ENCODE measurements at regions not wholly inside any gene's neighbourhood (a gene's known extent, or its start where the extent isn't known, plus 50 kb on each side); places are given as distances from the start of the nearest gene placed in this dataset.

GRCh38 chr10:123402021-123402420 is 247.8 kb downstream of the BUB3 start:
- no peak for DNase-seq
- no peaks in the 10 kb centered on the region for H3K36me3 Mint-ChIP-seq (ENCODE audit: low read depth)
- ATAC-seq = no peak
- H3K4me3 Mint-ChIP-seq = no peak overlapping the region
- H3K9me3 Mint-ChIP-seq (ENCODE audit: insufficient read depth) = peaks cover 6% of the 10 kb centered on the region
- peaks cover under 1% of the 10 kb centered on the region for H3K27me3 Mint-ChIP-seq (ENCODE audit: low read depth)
- H3K27ac Mint-ChIP-seq = no peak overlapping the region
- H3K4me1 Mint-ChIP-seq (ENCODE audit: low read depth) = no peaks in the 10 kb centered on the region
- ChIA-PET CTCF (no interaction called here), POLR2A (no interaction called here)

DNA sequence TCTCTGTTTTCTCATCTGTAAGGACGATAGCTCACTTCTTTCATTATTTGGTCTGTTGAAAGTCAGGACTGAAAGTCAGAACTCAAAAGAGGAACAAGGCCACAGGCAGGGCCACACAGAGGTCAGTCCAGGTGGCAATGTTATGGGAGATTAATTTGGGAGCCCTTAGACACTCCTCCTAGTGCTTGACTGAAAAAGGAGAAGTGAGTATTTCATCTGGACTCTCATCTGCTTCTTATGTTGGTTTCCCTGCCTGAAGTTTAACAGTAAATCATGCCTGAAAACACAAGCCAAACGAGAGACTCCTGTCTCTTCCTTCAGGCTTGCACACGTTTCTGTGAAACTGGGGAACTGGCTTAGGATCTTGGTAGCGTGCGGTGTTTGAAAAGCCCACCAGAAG is 248.5 kb downstream of the BUB3 start:
- H3K36me3 Mint-ChIP-seq (ENCODE audit: low read depth) = no peaks in the 10 kb centered on the region
- no peak overlapping the region for H3K4me3 Mint-ChIP-seq
- ChIA-PET CTCF (no interaction called here), POLR2A (no interaction called here)
- H3K4me1 Mint-ChIP-seq (ENCODE audit: low read depth) = no peaks in the 10 kb centered on the region
- H3K27ac Mint-ChIP-seq = no peak overlapping the region
- DNase-seq (no peak), ATAC-seq (no peak)
- H3K9me3 Mint-ChIP-seq (ENCODE audit: insufficient read depth) = peaks cover 6% of the 10 kb centered on the region
- peaks cover 2% of the 10 kb centered on the region for H3K27me3 Mint-ChIP-seq (ENCODE audit: low read depth)

GRCh38 chr10:123404357-123404756 is 250.2 kb downstream of the BUB3 start:
- ChIA-PET POLR2A (no interaction called here), CTCF (no interaction called here)
- ATAC-seq = no peak
- no peak overlapping the region for H3K4me3 Mint-ChIP-seq
- no peaks in the 10 kb centered on the region for H3K4me1 Mint-ChIP-seq (ENCODE audit: low read depth)
- no peaks in the 10 kb centered on the region for H3K36me3 Mint-ChIP-seq (ENCODE audit: low read depth)
- peaks cover 2% of the 10 kb centered on the region for H3K27me3 Mint-ChIP-seq (ENCODE audit: low read depth)
- H3K9me3 Mint-ChIP-seq (ENCODE audit: insufficient read depth) = peaks cover 6% of the 10 kb centered on the region
- no peak for DNase-seq
- no peak overlapping the region for H3K27ac Mint-ChIP-seq

GRCh38 chr10:123408660-123409059 is 254.5 kb downstream of the BUB3 start:
- Mint-ChIP-seq H3K27ac (no peak overlapping the region), H3K4me3 (no peak overlapping the region), H3K4me1 (ENCODE audit: low read depth) (no peaks in the 10 kb centered on the region), H3K36me3 (ENCODE audit: low read depth) (no peaks in the 10 kb centered on the region), H3K27me3 (ENCODE audit: low read depth) (peaks cover 2% of the 10 kb centered on the region), H3K9me3 (ENCODE audit: insufficient read depth) (peaks cover 6% of the 10 kb centered on the region)
- DNase-seq (no peak), ATAC-seq (no peak)
- ChIA-PET CTCF (no interaction called here), POLR2A (no interaction called here)

GRCh38 chr10:123409426-123409825 is 255.2 kb downstream of the BUB3 start:
- H3K27me3 Mint-ChIP-seq (ENCODE audit: low read depth) = peaks cover 2% of the 10 kb centered on the region
- no peak overlapping the region for H3K27ac Mint-ChIP-seq
- H3K9me3 Mint-ChIP-seq (ENCODE audit: insufficient read depth) = peaks cover 5% of the 10 kb centered on the region
- DNase-seq (no peak), ATAC-seq (no peak)
- POLR2A ChIA-PET = no interaction called here
- CTCF ChIA-PET = no interaction called here
- H3K36me3 Mint-ChIP-seq (ENCODE audit: low read depth) = no peaks in the 10 kb centered on the region
- no peaks in the 10 kb centered on the region for H3K4me1 Mint-ChIP-seq (ENCODE audit: low read depth)
- no peak overlapping the region for H3K4me3 Mint-ChIP-seq

- H3K4me3 Mint-ChIP-seq = no peak overlapping the region
- no peak overlapping the region for H3K27ac Mint-ChIP-seq
- no peaks in the 10 kb centered on the region for H3K36me3 Mint-ChIP-seq (ENCODE audit: low read depth)
- H3K9me3 Mint-ChIP-seq (ENCODE audit: insufficient read depth) = peaks cover under 1% of the 10 kb centered on the region
- ATAC-seq = no peak
- H3K4me1 Mint-ChIP-seq (ENCODE audit: low read depth) = no peaks in the 10 kb centered on the region
- no peak for DNase-seq
- H3K27me3 Mint-ChIP-seq (ENCODE audit: low read depth) = peaks cover 2% of the 10 kb centered on the region
- POLR2A ChIA-PET = no interaction called here
- CTCF ChIA-PET = no interaction called here
Measured at GRCh38 chr10:123409884-123410283, 255.7 kb downstream of the BUB3 start.

DNA sequence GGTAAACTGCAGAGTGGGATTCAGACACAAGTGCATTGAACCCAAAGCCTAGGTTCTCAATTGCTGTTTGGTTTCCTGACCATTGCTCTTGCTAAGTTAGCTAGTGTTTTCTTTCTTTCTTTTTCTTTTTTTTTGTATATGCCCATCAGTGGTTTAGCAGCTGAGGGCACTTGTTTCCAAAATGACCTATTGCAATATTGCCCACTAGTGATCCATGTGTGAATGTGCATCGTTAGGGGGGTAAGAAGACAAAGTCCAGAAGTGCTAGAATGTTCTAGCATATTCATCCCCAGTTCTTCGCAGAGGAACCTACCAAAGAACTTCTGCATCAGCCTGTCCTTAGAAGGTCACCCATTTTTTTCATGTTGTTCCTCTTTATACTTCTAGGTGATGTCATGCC is 252.8 kb upstream of the GPR26 start:
- Mint-ChIP-seq H3K36me3 (ENCODE audit: low read depth) (no peaks in the 10 kb centered on the region), H3K27ac (no peak overlapping the region), H3K4me3 (no peak overlapping the region), H3K27me3 (ENCODE audit: low read depth) (peaks cover 2% of the 10 kb centered on the region), H3K4me1 (ENCODE audit: low read depth) (no peaks in the 10 kb centered on the region), H3K9me3 (ENCODE audit: insufficient read depth) (no peaks in the 10 kb centered on the region)
- CTCF ChIA-PET = no interaction called here
- POLR2A ChIA-PET = no interaction called here
- DNase-seq (no peak), ATAC-seq (no peak)

- ChIA-PET POLR2A (no interaction called here), CTCF (no interaction called here)
- H3K9me3 Mint-ChIP-seq (ENCODE audit: insufficient read depth) = no peaks in the 10 kb centered on the region
- no peaks in the 10 kb centered on the region for H3K4me1 Mint-ChIP-seq (ENCODE audit: low read depth)
- H3K4me3 Mint-ChIP-seq = no peak overlapping the region
- ATAC-seq (no peak), DNase-seq (no peak)
- H3K27ac Mint-ChIP-seq = no peak overlapping the region
- H3K36me3 Mint-ChIP-seq (ENCODE audit: low read depth) = no peaks in the 10 kb centered on the region
- peaks cover 2% of the 10 kb centered on the region for H3K27me3 Mint-ChIP-seq (ENCODE audit: low read depth)
Measured at GRCh38 chr10:123415523-123415922, 250.6 kb upstream of the GPR26 start.

GRCh38 chr10:123417414-123417813 is 248.7 kb upstream of the GPR26 start:
- CTCF ChIA-PET = no interaction called here
- Mint-ChIP-seq H3K36me3 (ENCODE audit: low read depth) (no peaks in the 10 kb centered on the region), H3K27me3 (ENCODE audit: low read depth) (peaks cover 2% of the 10 kb centered on the region), H3K4me3 (no peak overlapping the region), H3K4me1 (ENCODE audit: low read depth) (no peaks in the 10 kb centered on the region), H3K27ac (no peak overlapping the region), H3K9me3 (ENCODE audit: insufficient read depth) (no peaks in the 10 kb centered on the region)
- ATAC-seq (no peak), DNase-seq (no peak)
- POLR2A ChIA-PET = no interaction called here

GRCh38 chr10:123421461-123421860 is 244.7 kb upstream of the GPR26 start:
- ATAC-seq (no peak), DNase-seq (no peak)
- no peaks in the 10 kb centered on the region for H3K9me3 Mint-ChIP-seq (ENCODE audit: insufficient read depth)
- no peaks in the 10 kb centered on the region for H3K4me1 Mint-ChIP-seq (ENCODE audit: low read depth)
- no peak overlapping the region for H3K4me3 Mint-ChIP-seq
- no peak overlapping the region for H3K27ac Mint-ChIP-seq
- POLR2A ChIA-PET = no interaction called here
- no peaks in the 10 kb centered on the region for H3K27me3 Mint-ChIP-seq (ENCODE audit: low read depth)
- no peaks in the 10 kb centered on the region for H3K36me3 Mint-ChIP-seq (ENCODE audit: low read depth)
- CTCF ChIA-PET = no interaction called here

DNA sequence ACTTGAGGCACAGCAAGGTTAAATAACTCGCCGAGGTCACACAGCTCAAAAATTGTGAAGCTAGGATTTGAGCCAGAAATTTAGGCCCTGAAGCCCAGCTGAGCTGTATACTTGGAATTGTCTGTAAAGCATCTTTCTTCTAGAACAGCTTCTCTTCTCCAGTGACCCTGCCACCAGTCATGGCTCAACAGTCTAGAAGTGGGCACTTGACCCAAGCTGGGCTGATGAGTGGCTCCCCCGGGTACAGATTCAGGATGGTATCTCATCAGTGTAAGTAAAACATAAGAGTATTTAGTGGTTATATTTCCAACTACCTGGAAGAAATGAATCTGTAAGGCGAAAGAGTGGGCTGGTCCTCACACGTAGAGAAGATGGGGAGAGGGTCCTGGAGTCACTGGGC is 243.9 kb upstream of the GPR26 start:
- H3K36me3 Mint-ChIP-seq (ENCODE audit: low read depth) = no peaks in the 10 kb centered on the region
- H3K27me3 Mint-ChIP-seq (ENCODE audit: low read depth) = no peaks in the 10 kb centered on the region
- no peak overlapping the region for H3K27ac Mint-ChIP-seq
- no peak overlapping the region for H3K4me3 Mint-ChIP-seq
- no peaks in the 10 kb centered on the region for H3K4me1 Mint-ChIP-seq (ENCODE audit: low read depth)
- ChIA-PET CTCF (no interaction called here), POLR2A (no interaction called here)
- no peak for DNase-seq
- H3K9me3 Mint-ChIP-seq (ENCODE audit: insufficient read depth) = no peaks in the 10 kb centered on the region
- ATAC-seq = no peak

DNA sequence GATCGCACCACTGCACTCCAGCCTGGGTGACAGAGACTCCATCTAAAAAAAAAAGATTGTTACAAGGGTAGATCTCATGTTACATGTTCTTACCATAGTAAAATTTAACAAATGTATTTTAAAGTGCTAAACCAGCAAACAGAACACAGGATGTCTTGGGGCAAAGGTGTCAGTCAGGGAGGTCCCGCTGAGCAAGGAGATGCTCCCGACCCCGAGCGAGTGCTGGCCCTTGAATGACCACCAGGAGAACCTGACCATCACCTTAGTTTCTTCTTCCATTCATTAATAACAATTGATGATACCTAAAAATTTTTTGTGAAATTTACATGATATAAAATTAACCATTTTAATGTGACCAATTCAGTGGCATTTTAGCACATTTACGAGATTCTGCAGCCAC is 241.6 kb upstream of the GPR26 start:
- DNase-seq = no peak
- H3K36me3 Mint-ChIP-seq (ENCODE audit: low read depth) = no peaks in the 10 kb centered on the region
- CTCF ChIA-PET = no interaction called here
- POLR2A ChIA-PET = no interaction called here
- H3K9me3 Mint-ChIP-seq (ENCODE audit: insufficient read depth) = no peaks in the 10 kb centered on the region
- H3K4me1 Mint-ChIP-seq (ENCODE audit: low read depth) = no peaks in the 10 kb centered on the region
- H3K4me3 Mint-ChIP-seq = no peak overlapping the region
- ATAC-seq = no peak
- peaks cover 10% of the 10 kb centered on the region for H3K27me3 Mint-ChIP-seq (ENCODE audit: low read depth)
- no peak overlapping the region for H3K27ac Mint-ChIP-seq

DNA sequence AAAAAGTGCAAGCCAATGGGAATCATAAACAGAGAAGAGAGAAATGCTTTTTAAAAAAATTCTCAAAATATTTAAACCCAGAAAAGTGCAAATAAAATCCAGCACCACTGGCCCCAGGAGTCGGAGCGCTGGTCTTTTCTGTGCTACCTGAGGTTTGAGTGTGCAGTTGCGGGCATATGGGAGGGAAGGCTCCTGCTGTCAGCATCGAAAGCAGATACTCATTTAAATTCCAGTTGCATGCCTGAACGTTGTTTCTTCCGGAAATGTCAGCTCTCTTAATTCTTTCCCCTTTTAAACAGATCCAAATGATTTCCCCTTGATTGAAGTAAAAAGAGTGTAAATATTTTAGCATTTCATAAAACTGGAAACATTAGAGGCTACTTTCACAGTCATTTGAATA is 240.5 kb upstream of the GPR26 start:
- POLR2A ChIA-PET = no interaction called here
- no peaks in the 10 kb centered on the region for H3K4me1 Mint-ChIP-seq (ENCODE audit: low read depth)
- H3K4me3 Mint-ChIP-seq = no peak overlapping the region
- no peak overlapping the region for H3K27ac Mint-ChIP-seq
- H3K9me3 Mint-ChIP-seq (ENCODE audit: insufficient read depth) = no peaks in the 10 kb centered on the region
- DNase-seq (no peak), ATAC-seq (no peak)
- H3K36me3 Mint-ChIP-seq (ENCODE audit: low read depth) = no peaks in the 10 kb centered on the region
- CTCF ChIA-PET = no interaction called here
- H3K27me3 Mint-ChIP-seq (ENCODE audit: low read depth) = peaks cover 10% of the 10 kb centered on the region

Data from activated CD8-positive, alpha-beta T cell treated with anti-CD3 and anti-CD28 coated beads, Interleukin-2, amount 10 ng/mL, durations not matched to agents 7 days and 5 days (primary cell).